22Rv1 (cell line): ENCODE measurements at regions not wholly inside any gene's neighbourhood (a gene's known extent, or its start where the extent isn't known, plus 50 kb on each side); places are given as distances from the start of the nearest gene placed in this dataset.

ENCODE experiments used
- H3K27ac ChIP-seq: fragments of 450-650 bp; 2 replicates; pipeline ENCODE4 v1.5.1; 2017
- CTCF ChIP-seq: fragments of 450-650 bp; IDR thresholded peaks from 2 replicates; pipeline ENCODE4 v1.5.1; 2017; ENCODE audit warnings: mild to moderate bottlenecking
- ZFX ChIP-seq: fragments of 450-650 bp; IDR thresholded peaks from 2 replicates; pipeline ENCODE4 v1.6.1; 2017; ENCODE audit warnings: antibody characterized with exemption, borderline replicate concordance

- H3K27ac ChIP-seq = no peak overlapping the region
- TF ChIP-seq ZFX (no peak), CTCF (no peak)
These were observed 788.2 kb downstream of the MED13L start for GRCh38 chr12:115489253-115489652.

- TF ChIP-seq ZFX (no peak), CTCF (no peak)
- no peak overlapping the region for H3K27ac ChIP-seq
These were observed 791.5 kb downstream of the MED13L start for GRCh38 chr12:115485967-115486366.

GRCh38 chr12:115485503-115485902 lies 792.0 kb downstream of the MED13L start:
- no peak overlapping the region for H3K27ac ChIP-seq
- TF ChIP-seq ZFX (no peak), CTCF (no peak)

- no peak overlapping the region for H3K27ac ChIP-seq
- TF ChIP-seq ZFX (no peak), CTCF (no peak)
These were observed 794.5 kb downstream of the MED13L start for GRCh38 chr12:115482943-115483342.

- H3K27ac ChIP-seq = no peak overlapping the region
- no peak for TF ChIP-seq CTCF
- TF ChIP-seq ZFX = no peak
These were observed 796.4 kb downstream of the MED13L start for GRCh38 chr12:115481141-115481540.

GRCh38 chr12:115478505-115478904 lies 794.5 kb upstream of the TBX3 start:
- H3K27ac ChIP-seq = no peak overlapping the region
- TF ChIP-seq ZFX (no peak), CTCF (no peak)

GRCh38 chr12:115474539-115475353 lies 790.8 kb upstream of the TBX3 start:
- no peak overlapping the region for H3K27ac ChIP-seq
- TF ChIP-seq ZFX (no peak), CTCF (no peak)
